K562 (cell line): ENCODE measurements at regions not wholly inside any gene's neighbourhood (a gene's known extent, or its start where the extent isn't known, plus 50 kb on each side); places are given as distances from the start of the nearest gene placed in this dataset.

Experiments used
- ATAC-seq: fragments of 200-7000 bp; cut with Tn5 transposase; 3 replicates; pipeline ENCODE4 v1.9.1; 2020; ENCODE audit warnings: moderate library complexity
- BruUV-seq: library from RNA; stranded (reverse); fragments of 400-500 nt; replicated peaks from 2 replicates; lab custom pipeline; 2021; lab: Mats Ljungman, UMichigan
- CTCF ChIA-PET: fragments of 300-600 bp; formaldehyde crosslinking; extraction: SDS; loops from one replicate; lab custom pipeline; 2021; ENCODE audit warnings: low intra/inter-chr PET ratio; lab: Yijun Ruan, JAX
- POLR2A ChIA-PET: fragments of 300-600, 350-650 bp; sonication (Branson Sonifier 250); formaldehyde crosslinking; extraction: SDS; loops from one replicate; lab custom pipeline; 2021; ENCODE audit warnings: antibody characterized with exemption, inconsistent platforms; lab: Yijun Ruan, JAX
- DNase-seq, 4 experiments: peaks; one replicate each; pipeline versions ENCODE4 v3.0.0 to v3.0.0-alpha.2; 2011 to 2018; ENCODE audit warnings: low spot score in 3 of 4, mixed read lengths in 3 of 4; ENCODE audit errors: extremely low read depth in 1 of 4
- FAIRE-seq: peaks from 2 replicates; lab custom pipeline; 2011; peaks lifted over from hg19 to GRCh38; lab: Jason Lieb, UNC
- H2AFZ ChIP-seq: 2 replicates; pipeline ENCODE4 v1.6.0; 2011; ENCODE audit warnings: low read depth, low read length, control low read depth, inconsistent platforms
- H3K27ac ChIP-seq: fragments of 200-600 bp; 3 replicates; pipeline ENCODE4 v1.8.0; 2011; ENCODE audit warnings: low read depth, mild to moderate bottlenecking, control low read depth, inconsistent platforms, low read length, moderate library complexity, mixed read lengths; ENCODE audit errors: extremely low read depth
- H3K27me3 ChIP-seq, 2 experiments: fragments of 300-600 bp in 1 of 2; 2 replicates in 1 of 2; 3 replicates in 1 of 2; pipeline versions ENCODE4 v1.6.0 to v1.8.0; 2011; ENCODE audit warnings: inconsistent platforms in 2 of 2, low read length in 2 of 2, mild to moderate bottlenecking in 1 of 2, mixed read lengths in 1 of 2, moderate library complexity in 1 of 2; ENCODE audit not compliant: control insufficient read depth in 2 of 2, insufficient read depth in 2 of 2
- H3K36me3 ChIP-seq: fragments of 300-600 bp; 3 replicates; pipeline ENCODE4 v1.8.0; 2011; ENCODE audit warnings: mild to moderate bottlenecking, low read length, inconsistent platforms; ENCODE audit not compliant: control insufficient read depth, insufficient read depth
- H3K4me1 ChIP-seq, 2 experiments: fragments of 200-600 bp in 1 of 2; replicated peaks in 1 of 2; 2 replicates in 1 of 2; 3 replicates in 1 of 2; pipeline versions ENCODE4 v1.5.1 to v1.8.0; 2011; ENCODE audit warnings: inconsistent platforms in 2 of 2, low read length in 2 of 2, mild to moderate bottlenecking in 1 of 2, mixed read lengths in 1 of 2, moderate library complexity in 1 of 2; ENCODE audit not compliant: control insufficient read depth in 2 of 2, insufficient read depth in 2 of 2
- H3K4me2 ChIP-seq: 2 replicates; pipeline ENCODE4 v1.6.1; 2011; ENCODE audit warnings: low read length, control low read depth, inconsistent platforms, mixed read lengths; ENCODE audit not compliant: insufficient read depth
- H3K4me3 ChIP-seq: fragments of 200-600 bp; sonication (generic), shearing (Covaris generic); 2 replicates; pipeline ENCODE4 v1.5.1; 2016; ENCODE audit warnings: control low read depth, inconsistent platforms
- H3K79me2 ChIP-seq: fragments of 200-600 bp; 3 replicates; pipeline ENCODE4 v1.8.0; 2011; ENCODE audit warnings: low read length, inconsistent platforms; ENCODE audit not compliant: control insufficient read depth, insufficient read depth
- H3K9ac ChIP-seq, 2 experiments: 2 replicates each; pipeline versions ENCODE4 v1.6.0 to v1.6.1; 2011; ENCODE audit warnings: low read depth in 2 of 2, low read length in 2 of 2, control low read depth in 1 of 2, inconsistent platforms in 1 of 2, mild to moderate bottlenecking in 1 of 2, mixed read lengths in 1 of 2; ENCODE audit not compliant: insufficient read depth in 1 of 2
- H3K9me1 ChIP-seq: one replicate; pipeline ENCODE4 v1.6.0; 2011; ENCODE audit warnings: inconsistent platforms, mild to moderate bottlenecking, low read length, moderate library complexity; ENCODE audit not compliant: control insufficient read depth, insufficient read depth
- H3K9me3 ChIP-seq: replicated peaks from 2 replicates; pipeline ENCODE4 v1.5.1; 2011; ENCODE audit warnings: low read depth, low read length, inconsistent platforms; ENCODE audit not compliant: control insufficient read depth, insufficient read depth
- H4K20me1 ChIP-seq: replicated peaks from 2 replicates; pipeline ENCODE4 v1.6.1; 2011; ENCODE audit warnings: low read length, inconsistent platforms, mixed read lengths; ENCODE audit not compliant: control insufficient read depth, insufficient read depth
- HDGF ChIP-seq: fragments of 450-650 bp; IDR thresholded peaks from 2 replicates; pipeline ENCODE4 v1.6.1; 2016
- NEUROD1 ChIP-seq: fragments of 150-350 bp; IDR thresholded peaks from 2 replicates; pipeline ENCODE4 v1.6.1; 2014; ENCODE audit warnings: borderline replicate concordance, low read length, low read depth; ENCODE audit not compliant: partially characterized antibody
- NR4A1 ChIP-seq, 2 experiments: fragments of 250-450 bp in 1 of 2; fragments of 450-650 bp in 1 of 2; sonication (Bioruptor Pico) in 1 of 2; IDR thresholded peaks; 2 replicates each; pipeline versions ENCODE4 v1.4.0 to v1.6.1; 2016 to 2020; ENCODE audit warnings: mild to moderate bottlenecking in 2 of 2, missing compliant biosample characterization in 1 of 2, missing genetic modification characterization in 1 of 2, moderate library complexity in 1 of 2
- RBM39 ChIP-seq: fragments of 200-400 bp; formaldehyde crosslinking; optimal IDR thresholded peaks from 2 replicates; pipeline ENCODE3; 2018; ENCODE audit warnings: low read depth, low read length
- SREBF1 ChIP-seq: fragments of 150-350 bp; IDR thresholded peaks from 2 replicates; pipeline ENCODE4 v1.6.1; 2014; ENCODE audit warnings: antibody characterized with exemption, low read depth, low read length, borderline replicate concordance
- STAG1 ChIP-seq: sonication (generic); formaldehyde crosslinking; IDR thresholded peaks from 2 replicates; pipeline ENCODE4 v1.5.0; 2020; ENCODE audit warnings: missing genetic modification reagents, borderline replicate concordance
- U2AF2 ChIP-seq: fragments of 200-400 bp; formaldehyde crosslinking; optimal IDR thresholded peaks from 2 replicates; pipeline ENCODE3; 2017; ENCODE audit warnings: low read depth, mild to moderate bottlenecking, low read length
- ZNF24 ChIP-seq: fragments of 450-650 bp; IDR thresholded peaks from 2 replicates; pipeline ENCODE4 v1.6.1; 2016
- WGBS: fragments of 100-300 bp; shearing (Covaris generic); methylation state at CpG from one replicate; pipeline ENCODE4 v1.1.6; 2016; ENCODE audit warnings: low coverage, mixed read lengths; ENCODE audit not compliant: insufficient coverage; ENCODE audit errors: missing lambda C conversion rate; 5-methylcytosine and 5-hydroxymethylcytosine counted together
- in situ Hi-C: fragments of 300-500 bp; cut with MboI; formaldehyde crosslinking; loops from 4 replicates; pipeline ENCODE4 v1.15.0; 2018; ENCODE audit warnings: inconsistent platforms, mixed read lengths
- intact Hi-C: fragments of 100-400 bp; cut with micrococcal nuclease; formaldehyde crosslinking; loops from 2 replicates; pipeline ENCODE4 v1.14.2; 2022
- TF ChIP-seq, protein P1 (sequence below): sonication (generic); formaldehyde crosslinking; IDR thresholded peaks from 2 replicates; pipeline ENCODE4 v1.8.1; 2023; ENCODE audit warnings: mild to moderate bottlenecking, missing genetic modification reagents
- TF ChIP-seq, protein P2 (sequence below): fragments of 200-800 bp; sonication (Bioruptor generic); IDR thresholded peaks from 2 replicates; pipeline ENCODE4 v1.6.1; 2017; ENCODE audit warnings: missing genetic modification characterization, missing compliant biosample characterization
- TF ChIP-seq, protein P3 (sequence below): IDR thresholded peaks from 3 replicates; pipeline ENCODE4 v1.6.1; 2011; ENCODE audit warnings: borderline replicate concordance, mild to moderate bottlenecking, moderate library complexity; ENCODE audit not compliant: insufficient read length; ENCODE audit errors: extremely low read depth

DNA sequence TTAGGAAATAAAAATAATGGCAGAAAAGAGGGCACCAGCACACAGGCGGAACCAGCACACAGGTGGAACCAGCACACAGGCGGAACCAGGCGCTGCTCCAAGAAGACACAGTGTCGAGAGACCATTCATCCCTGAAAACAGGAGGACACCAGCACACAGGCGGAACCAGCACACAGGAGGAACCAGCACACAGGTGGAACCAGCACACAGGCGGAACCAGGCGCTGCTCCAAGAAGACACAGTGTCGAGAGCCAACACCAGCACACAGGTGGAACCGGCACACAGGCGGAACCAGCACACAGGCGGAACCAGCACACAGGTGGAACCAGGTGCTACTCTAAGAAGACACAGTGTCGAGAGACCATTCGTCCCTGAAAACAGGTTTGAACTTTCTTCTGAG, 115.5 kb upstream of the TMEM18 start:
- Histone ChIP-seq H3K36me3 (no peaks in the 10 kb centered on the region), H3K9me1 (no peaks in the 10 kb centered on the region), H3K27ac (no peak overlapping the region), H3K4me1 (peaks cover 0 to 7% of the 10 kb centered on the region in 2 experiments; a peak in 2 of 5 replicates), H3K9ac (no peak overlapping the region), H3K4me3 (no peak overlapping the region), H3K9me3 (no peaks in the 10 kb centered on the region), H4K20me1 (no peaks in the 10 kb centered on the region), H2AFZ (no peak overlapping the region), H3K79me2 (no peaks in the 10 kb centered on the region), H3K4me2 (no peak overlapping the region), H3K27me3 (peaks cover 14 to 53% of the 10 kb centered on the region in 2 experiments; a peak in 3 of 5 replicates)
- in situ Hi-C loops (no loop called here), intact Hi-C loops (no loop called here)
- TF ChIP-seq, protein P1, sequence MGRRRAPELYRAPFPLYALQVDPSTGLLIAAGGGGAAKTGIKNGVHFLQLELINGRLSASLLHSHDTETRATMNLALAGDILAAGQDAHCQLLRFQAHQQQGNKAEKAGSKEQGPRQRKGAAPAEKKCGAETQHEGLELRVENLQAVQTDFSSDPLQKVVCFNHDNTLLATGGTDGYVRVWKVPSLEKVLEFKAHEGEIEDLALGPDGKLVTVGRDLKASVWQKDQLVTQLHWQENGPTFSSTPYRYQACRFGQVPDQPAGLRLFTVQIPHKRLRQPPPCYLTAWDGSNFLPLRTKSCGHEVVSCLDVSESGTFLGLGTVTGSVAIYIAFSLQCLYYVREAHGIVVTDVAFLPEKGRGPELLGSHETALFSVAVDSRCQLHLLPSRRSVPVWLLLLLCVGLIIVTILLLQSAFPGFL (CRISPR knock-in tag), result no peak
- no peak for TF ChIP-seq HDGF
- TF ChIP-seq, protein P2, sequence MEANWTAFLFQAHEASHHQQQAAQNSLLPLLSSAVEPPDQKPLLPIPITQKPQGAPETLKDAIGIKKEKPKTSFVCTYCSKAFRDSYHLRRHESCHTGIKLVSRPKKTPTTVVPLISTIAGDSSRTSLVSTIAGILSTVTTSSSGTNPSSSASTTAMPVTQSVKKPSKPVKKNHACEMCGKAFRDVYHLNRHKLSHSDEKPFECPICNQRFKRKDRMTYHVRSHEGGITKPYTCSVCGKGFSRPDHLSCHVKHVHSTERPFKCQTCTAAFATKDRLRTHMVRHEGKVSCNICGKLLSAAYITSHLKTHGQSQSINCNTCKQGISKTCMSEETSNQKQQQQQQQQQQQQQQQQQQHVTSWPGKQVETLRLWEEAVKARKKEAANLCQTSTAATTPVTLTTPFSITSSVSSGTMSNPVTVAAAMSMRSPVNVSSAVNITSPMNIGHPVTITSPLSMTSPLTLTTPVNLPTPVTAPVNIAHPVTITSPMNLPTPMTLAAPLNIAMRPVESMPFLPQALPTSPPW, result no peak
- TF ChIP-seq NR4A1 (CRISPR knock-in tag; IDR thresholded peaks at IDR 0.05), result no peak
- TF ChIP-seq NR4A1 (tag; IDR thresholded peaks at IDR 0.05), result no peak
- TF ChIP-seq SREBF1, result no peak
- TF ChIP-seq RBM39, result no peak
- TF ChIP-seq, protein P3, sequence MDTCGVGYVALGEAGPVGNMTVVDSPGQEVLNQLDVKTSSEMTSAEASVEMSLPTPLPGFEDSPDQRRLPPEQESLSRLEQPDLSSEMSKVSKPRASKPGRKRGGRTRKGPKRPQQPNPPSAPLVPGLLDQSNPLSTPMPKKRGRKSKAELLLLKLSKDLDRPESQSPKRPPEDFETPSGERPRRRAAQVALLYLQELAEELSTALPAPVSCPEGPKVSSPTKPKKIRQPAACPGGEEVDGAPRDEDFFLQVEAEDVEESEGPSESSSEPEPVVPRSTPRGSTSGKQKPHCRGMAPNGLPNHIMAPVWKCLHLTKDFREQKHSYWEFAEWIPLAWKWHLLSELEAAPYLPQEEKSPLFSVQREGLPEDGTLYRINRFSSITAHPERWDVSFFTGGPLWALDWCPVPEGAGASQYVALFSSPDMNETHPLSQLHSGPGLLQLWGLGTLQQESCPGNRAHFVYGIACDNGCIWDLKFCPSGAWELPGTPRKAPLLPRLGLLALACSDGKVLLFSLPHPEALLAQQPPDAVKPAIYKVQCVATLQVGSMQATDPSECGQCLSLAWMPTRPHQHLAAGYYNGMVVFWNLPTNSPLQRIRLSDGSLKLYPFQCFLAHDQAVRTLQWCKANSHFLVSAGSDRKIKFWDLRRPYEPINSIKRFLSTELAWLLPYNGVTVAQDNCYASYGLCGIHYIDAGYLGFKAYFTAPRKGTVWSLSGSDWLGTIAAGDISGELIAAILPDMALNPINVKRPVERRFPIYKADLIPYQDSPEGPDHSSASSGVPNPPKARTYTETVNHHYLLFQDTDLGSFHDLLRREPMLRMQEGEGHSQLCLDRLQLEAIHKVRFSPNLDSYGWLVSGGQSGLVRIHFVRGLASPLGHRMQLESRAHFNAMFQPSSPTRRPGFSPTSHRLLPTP, result no peak
- TF ChIP-seq U2AF2, result no peak
- TF ChIP-seq STAG1 (CRISPR knock-in tag), result no peak
- TF ChIP-seq ZNF24, result no peak
- TF ChIP-seq NEUROD1, result no peak
- DNase-seq (no peak), ATAC-seq (no peak), FAIRE-seq (no peak)
- ChIA-PET POLR2A (interaction anchor here (0.8 kb wide), 1 partner anchor 12 kb away, joined by 3 read pairs; no protein-coding TSS in a partner anchor), CTCF (no interaction called here)
- 4% methylated on average over 13 of the region's 13 CpGs for WGBS
- no TSS peak for BruUV-seq
